Fibroblast of lung (primary cell): ENCODE measurements at regions not wholly inside any gene's neighbourhood (a gene's known extent, or its start where the extent isn't known, plus 50 kb on each side); places are given as distances from the start of the nearest gene placed in this dataset.

ENCODE experiments used
- EZH2 ChIP-seq: IDR thresholded peaks from 2 replicates; pipeline ENCODE4 v1.5.1; 2012; ENCODE audit warnings: low read length, control low read depth, mild to moderate bottlenecking; ENCODE audit errors: missing control alignments
- TF ChIP-seq, protein P1 (sequence below), 2 donors: IDR thresholded peaks in 1 of 2; conservative IDR thresholded peaks in 1 of 2; 1 replicate in 1 of 2; 2 replicates in 1 of 2; pipeline ENCODE4 v1.5.1; 2011 to 2012; ENCODE audit warnings: low read length in 2 of 2, control low read depth in 1 of 2, inconsistent platforms in 1 of 2, low read depth in 1 of 2, mild to moderate bottlenecking in 1 of 2

DNA sequence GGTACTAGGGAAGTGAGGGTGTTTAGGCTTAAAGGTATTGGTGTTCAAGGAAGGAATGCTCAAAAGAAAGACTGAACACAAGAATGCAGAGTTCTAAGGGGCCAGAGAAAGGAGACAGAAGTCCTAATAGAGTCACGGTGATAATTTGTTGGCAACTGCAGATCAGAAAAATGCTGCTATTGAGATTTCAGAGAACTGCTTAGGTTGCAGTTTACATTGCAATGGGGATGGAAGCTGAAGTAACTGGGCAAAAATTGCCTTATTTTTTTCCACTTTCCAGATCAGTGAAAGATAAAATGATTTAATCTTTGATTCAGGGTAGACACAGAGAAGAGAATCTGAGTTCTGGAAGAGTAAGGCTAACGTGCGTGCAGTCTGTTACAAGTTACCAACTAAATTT, 199.8 kb downstream of the SQOR start:
- no peak for TF ChIP-seq EZH2
- TF ChIP-seq, protein P1, sequence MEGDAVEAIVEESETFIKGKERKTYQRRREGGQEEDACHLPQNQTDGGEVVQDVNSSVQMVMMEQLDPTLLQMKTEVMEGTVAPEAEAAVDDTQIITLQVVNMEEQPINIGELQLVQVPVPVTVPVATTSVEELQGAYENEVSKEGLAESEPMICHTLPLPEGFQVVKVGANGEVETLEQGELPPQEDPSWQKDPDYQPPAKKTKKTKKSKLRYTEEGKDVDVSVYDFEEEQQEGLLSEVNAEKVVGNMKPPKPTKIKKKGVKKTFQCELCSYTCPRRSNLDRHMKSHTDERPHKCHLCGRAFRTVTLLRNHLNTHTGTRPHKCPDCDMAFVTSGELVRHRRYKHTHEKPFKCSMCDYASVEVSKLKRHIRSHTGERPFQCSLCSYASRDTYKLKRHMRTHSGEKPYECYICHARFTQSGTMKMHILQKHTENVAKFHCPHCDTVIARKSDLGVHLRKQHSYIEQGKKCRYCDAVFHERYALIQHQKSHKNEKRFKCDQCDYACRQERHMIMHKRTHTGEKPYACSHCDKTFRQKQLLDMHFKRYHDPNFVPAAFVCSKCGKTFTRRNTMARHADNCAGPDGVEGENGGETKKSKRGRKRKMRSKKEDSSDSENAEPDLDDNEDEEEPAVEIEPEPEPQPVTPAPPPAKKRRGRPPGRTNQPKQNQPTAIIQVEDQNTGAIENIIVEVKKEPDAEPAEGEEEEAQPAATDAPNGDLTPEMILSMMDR (conservative IDR thresholded peaks at IDR 0.05 in 1 of 2, IDR thresholded peaks at IDR 0.05 in 1 of 2; ENCODE audit: low read depth in 1 of 2, low read length in 2 of 2): no peak
